Breast epithelium (tissue), 3 donors: ENCODE measurements at regions not wholly inside any gene's neighbourhood (a gene's known extent, or its start where the extent isn't known, plus 50 kb on each side); places are given as distances from the start of the nearest gene placed in this dataset.
"Not testable (repeated sequence)": the region's sequence is repeated elsewhere in the genome, so short reads cannot be mapped to it uniquely, and the experiment has no call there.

Experiments used
- POLR2A ChIP-seq: fragments of 450-650 bp; IDR thresholded peaks from one replicate; pipeline ENCODE4 v1.6.1; 2016; ENCODE audit warnings: antibody characterized with exemption, mild to moderate bottlenecking, moderate library complexity
- TF ChIP-seq, protein P1 (sequence below), 3 donors: fragments of 450-650 bp; IDR thresholded peaks; one replicate each; pipeline ENCODE4 v1.5.1; 2016 to 2017; ENCODE audit warnings: antibody characterized with exemption in 3 of 3, mild to moderate bottlenecking in 3 of 3, moderate library complexity in 3 of 3

DNA sequence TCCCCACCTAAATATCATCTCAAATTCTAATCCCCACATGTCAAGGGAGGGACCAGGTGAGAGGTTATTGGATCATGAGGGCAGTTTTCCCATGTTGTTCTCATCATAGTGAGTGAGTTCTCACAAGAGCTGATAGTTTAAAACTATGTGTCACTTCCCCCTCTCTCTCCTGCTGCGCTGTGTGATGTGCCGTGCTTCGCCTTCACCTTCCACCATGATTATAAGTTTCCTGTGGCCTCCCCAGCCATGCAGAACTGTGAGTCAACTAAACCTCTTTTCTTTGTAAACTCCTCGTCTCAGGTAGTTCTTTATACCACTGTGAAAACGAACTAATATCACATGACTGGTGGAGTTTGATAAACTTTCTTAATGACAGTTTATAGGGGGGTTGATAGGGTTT, 839.5 kb downstream of the TMEM121 start:
- TF ChIP-seq POLR2A: not testable (repeated sequence)
- TF ChIP-seq, protein P1, sequence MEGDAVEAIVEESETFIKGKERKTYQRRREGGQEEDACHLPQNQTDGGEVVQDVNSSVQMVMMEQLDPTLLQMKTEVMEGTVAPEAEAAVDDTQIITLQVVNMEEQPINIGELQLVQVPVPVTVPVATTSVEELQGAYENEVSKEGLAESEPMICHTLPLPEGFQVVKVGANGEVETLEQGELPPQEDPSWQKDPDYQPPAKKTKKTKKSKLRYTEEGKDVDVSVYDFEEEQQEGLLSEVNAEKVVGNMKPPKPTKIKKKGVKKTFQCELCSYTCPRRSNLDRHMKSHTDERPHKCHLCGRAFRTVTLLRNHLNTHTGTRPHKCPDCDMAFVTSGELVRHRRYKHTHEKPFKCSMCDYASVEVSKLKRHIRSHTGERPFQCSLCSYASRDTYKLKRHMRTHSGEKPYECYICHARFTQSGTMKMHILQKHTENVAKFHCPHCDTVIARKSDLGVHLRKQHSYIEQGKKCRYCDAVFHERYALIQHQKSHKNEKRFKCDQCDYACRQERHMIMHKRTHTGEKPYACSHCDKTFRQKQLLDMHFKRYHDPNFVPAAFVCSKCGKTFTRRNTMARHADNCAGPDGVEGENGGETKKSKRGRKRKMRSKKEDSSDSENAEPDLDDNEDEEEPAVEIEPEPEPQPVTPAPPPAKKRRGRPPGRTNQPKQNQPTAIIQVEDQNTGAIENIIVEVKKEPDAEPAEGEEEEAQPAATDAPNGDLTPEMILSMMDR (IDR thresholded peaks at IDR 0.05): not testable (repeated sequence)
